ENCODE measurements at regions not wholly inside any gene's neighbourhood (a gene's known extent, or its start where the extent isn't known, plus 50 kb on each side); places are given as distances from the start of the nearest gene placed in this dataset.

DNA sequence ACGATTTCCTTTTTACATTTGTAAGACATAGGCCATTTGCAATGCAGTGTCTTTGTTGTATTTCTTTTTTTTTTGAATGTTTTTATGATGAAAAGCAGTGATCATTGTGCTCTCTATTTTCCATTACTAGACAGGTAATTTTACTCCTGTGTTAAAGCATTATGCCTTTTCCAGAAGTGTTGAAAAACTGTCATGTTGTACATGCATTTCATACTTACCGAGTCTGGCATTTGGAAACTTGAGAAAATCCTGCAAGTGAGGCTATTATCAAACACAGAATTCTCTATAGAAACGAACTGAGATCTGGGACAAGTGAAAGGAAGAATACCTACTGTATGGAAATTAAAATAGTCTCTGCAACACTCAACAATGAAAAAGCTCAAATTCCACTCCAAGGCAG lies 78.6 kb upstream of the CNR1 start:
- TF ChIP-seq EZH2 (IDR thresholded peaks at IDR 0.05; ENCODE audit: low read depth, unreplicated experiment) (no peak), POLR2AphosphoS5 (IDR thresholded peaks at IDR 0.05; ENCODE audit: low read depth) (no peak), REST (IDR thresholded peaks at IDR 0.05; ENCODE audit: unreplicated experiment) (no peak), CTCF (conservative IDR thresholded peaks at IDR 0.05; ENCODE audit: low read depth in 2 of 2) (no peak)
